ENCODE measurements at regions not wholly inside any gene's neighbourhood (a gene's known extent, or its start where the extent isn't known, plus 50 kb on each side); places are given as distances from the start of the nearest gene placed in this dataset.

DNA sequence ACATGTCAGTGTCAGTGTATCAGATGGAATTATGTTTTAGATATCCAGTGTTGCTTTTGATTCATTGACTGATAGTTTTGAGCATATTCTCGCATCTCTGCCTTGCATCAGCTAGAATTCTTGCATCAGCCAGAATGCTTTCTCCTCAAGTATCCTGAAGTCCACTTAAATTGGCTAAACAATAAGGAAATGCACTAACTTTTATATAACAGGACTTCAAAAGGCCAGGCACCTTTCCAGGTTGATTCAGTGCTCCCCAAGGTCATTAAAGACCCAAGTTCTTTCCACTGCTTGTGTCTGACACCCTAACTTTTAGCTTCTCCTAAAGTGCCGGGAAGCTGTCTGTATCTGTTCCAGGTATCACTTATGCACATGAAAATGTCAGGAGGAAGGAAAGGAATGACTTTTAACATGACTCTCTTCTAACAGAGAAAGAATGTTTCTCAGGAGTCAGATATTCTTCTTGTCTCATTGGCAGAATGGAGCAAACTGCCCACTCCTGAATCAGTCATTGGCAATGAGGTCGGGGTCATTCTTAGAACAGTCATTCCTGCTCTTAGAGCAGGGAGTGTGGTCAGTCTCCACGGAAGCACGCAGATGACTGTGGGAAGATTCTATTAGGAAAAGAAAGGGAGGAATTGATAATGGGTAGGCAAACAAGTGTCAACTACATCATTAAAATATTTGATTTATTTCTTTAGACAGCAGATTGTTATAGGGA lies 92.9 kb upstream of the TLL1 start:
- TF ChIP-seq, protein P1, sequence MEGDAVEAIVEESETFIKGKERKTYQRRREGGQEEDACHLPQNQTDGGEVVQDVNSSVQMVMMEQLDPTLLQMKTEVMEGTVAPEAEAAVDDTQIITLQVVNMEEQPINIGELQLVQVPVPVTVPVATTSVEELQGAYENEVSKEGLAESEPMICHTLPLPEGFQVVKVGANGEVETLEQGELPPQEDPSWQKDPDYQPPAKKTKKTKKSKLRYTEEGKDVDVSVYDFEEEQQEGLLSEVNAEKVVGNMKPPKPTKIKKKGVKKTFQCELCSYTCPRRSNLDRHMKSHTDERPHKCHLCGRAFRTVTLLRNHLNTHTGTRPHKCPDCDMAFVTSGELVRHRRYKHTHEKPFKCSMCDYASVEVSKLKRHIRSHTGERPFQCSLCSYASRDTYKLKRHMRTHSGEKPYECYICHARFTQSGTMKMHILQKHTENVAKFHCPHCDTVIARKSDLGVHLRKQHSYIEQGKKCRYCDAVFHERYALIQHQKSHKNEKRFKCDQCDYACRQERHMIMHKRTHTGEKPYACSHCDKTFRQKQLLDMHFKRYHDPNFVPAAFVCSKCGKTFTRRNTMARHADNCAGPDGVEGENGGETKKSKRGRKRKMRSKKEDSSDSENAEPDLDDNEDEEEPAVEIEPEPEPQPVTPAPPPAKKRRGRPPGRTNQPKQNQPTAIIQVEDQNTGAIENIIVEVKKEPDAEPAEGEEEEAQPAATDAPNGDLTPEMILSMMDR (IDR thresholded peaks at IDR 0.05; ENCODE audit: low read depth, low read length, poor library complexity, severe bottlenecking), result no peak
- no peak for TF ChIP-seq EZH2phosphoT487 (IDR thresholded peaks at IDR 0.05; ENCODE audit: borderline replicate concordance, low read length)

All from DOHH2 (cell line).